Chondrocyte (in vitro differentiated cells): ENCODE measurements at regions not wholly inside any gene's neighbourhood (a gene's known extent, or its start where the extent isn't known, plus 50 kb on each side); places are given as distances from the start of the nearest gene placed in this dataset.
A peak's percentile ranks its signal among the peaks of the same experiment; 100 is the strongest.

Experiments used
- DNase-seq: peaks from one replicate; pipeline ENCODE4 v3.0.0; 2021; ENCODE audit warnings: mixed read lengths, low spot score
- H3K27ac Mint-ChIP-seq: one replicate; pipeline ENCODE4 v1.8.0; 2021; ENCODE audit warnings: mild to moderate bottlenecking, moderate library complexity, mixed read lengths; ENCODE audit not compliant: unreplicated experiment
- H3K27me3 Mint-ChIP-seq: 2 replicates; pipeline ENCODE4 v1.8.0; 2021; ENCODE audit warnings: low read depth, mixed read lengths
- H3K36me3 Mint-ChIP-seq: 2 replicates; pipeline ENCODE4 v1.8.0; 2021; ENCODE audit warnings: low read depth, mixed read lengths
- H3K4me1 Mint-ChIP-seq: 2 replicates; pipeline ENCODE4 v1.8.0; 2021; ENCODE audit warnings: low read depth, mild to moderate bottlenecking, mixed read lengths
- H3K4me3 Mint-ChIP-seq: one replicate; pipeline ENCODE4 v1.8.0; 2021; ENCODE audit warnings: mild to moderate bottlenecking, moderate library complexity, mixed read lengths; ENCODE audit not compliant: unreplicated experiment
- H3K9me3 Mint-ChIP-seq: 2 replicates; pipeline ENCODE4 v1.8.0; 2021; ENCODE audit warnings: low read depth, mixed read lengths
- TF ChIP-seq, protein P1 (sequence below): fragments of 200-600 bp; sonication (generic); IDR thresholded peaks from 2 replicates; pipeline ENCODE4 v1.5.0; 2021; ENCODE audit warnings: antibody characterized with exemption, mild to moderate bottlenecking, moderate library complexity

DNA sequence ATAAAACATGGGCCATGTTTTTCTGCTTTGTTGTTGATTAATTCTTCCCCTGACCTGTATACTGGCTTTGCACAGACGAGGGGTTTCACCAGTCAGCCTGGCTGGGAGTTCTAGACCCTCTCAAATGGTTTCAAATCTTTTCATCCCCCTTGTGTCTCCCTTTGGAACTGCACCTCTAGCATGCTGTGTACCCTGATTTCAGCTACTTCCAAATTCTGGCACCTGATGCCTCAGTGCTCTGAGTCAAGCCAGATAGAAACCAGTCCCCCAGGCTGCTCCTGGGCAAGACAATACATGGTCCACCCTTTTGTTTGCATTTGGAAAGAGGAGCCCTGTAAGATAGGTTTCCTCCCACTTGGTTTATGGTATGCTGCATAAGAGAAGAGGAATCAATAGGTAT, 290.2 kb downstream of the BTBD3 start:
- no peaks in the 10 kb centered on the region for H3K4me1 Mint-ChIP-seq
- peaks cover 13% of the 10 kb centered on the region for H3K9me3 Mint-ChIP-seq
- DNase-seq: no peak
- TF ChIP-seq, protein P1, sequence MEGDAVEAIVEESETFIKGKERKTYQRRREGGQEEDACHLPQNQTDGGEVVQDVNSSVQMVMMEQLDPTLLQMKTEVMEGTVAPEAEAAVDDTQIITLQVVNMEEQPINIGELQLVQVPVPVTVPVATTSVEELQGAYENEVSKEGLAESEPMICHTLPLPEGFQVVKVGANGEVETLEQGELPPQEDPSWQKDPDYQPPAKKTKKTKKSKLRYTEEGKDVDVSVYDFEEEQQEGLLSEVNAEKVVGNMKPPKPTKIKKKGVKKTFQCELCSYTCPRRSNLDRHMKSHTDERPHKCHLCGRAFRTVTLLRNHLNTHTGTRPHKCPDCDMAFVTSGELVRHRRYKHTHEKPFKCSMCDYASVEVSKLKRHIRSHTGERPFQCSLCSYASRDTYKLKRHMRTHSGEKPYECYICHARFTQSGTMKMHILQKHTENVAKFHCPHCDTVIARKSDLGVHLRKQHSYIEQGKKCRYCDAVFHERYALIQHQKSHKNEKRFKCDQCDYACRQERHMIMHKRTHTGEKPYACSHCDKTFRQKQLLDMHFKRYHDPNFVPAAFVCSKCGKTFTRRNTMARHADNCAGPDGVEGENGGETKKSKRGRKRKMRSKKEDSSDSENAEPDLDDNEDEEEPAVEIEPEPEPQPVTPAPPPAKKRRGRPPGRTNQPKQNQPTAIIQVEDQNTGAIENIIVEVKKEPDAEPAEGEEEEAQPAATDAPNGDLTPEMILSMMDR: peak; percentile 80
- H3K27me3 Mint-ChIP-seq: peaks cover 4% of the 10 kb centered on the region
- no peak overlapping the region for H3K4me3 Mint-ChIP-seq
- no peaks in the 10 kb centered on the region for H3K36me3 Mint-ChIP-seq
- no peak overlapping the region for H3K27ac Mint-ChIP-seq

DNA sequence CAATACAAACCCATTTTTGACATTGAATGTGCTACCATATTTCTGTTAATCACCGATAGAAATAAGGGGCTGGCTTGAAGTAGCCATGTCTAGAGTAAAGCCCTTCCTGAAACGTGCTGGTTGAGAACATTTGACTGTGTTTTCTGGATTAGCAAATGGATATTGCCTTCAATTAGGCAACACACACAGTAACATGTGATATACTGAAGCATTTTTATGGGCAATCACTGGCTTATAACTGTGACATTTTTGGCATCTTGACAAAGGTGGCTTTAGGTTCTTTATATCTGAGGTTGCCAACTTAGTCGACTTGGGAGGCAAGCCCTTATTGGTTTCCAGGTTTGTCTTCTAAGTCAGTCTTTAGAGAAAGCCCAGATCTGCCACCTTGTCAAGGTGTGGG, 292.9 kb downstream of the BTBD3 start:
- Mint-ChIP-seq H3K9me3 (peaks cover 8% of the 10 kb centered on the region), H3K4me1 (no peaks in the 10 kb centered on the region), H3K4me3 (no peak overlapping the region), H3K27me3 (peaks cover 4% of the 10 kb centered on the region), H3K27ac (no peak overlapping the region), H3K36me3 (no peaks in the 10 kb centered on the region)
- no peak for DNase-seq
- TF ChIP-seq, protein P1: no peak

DNA sequence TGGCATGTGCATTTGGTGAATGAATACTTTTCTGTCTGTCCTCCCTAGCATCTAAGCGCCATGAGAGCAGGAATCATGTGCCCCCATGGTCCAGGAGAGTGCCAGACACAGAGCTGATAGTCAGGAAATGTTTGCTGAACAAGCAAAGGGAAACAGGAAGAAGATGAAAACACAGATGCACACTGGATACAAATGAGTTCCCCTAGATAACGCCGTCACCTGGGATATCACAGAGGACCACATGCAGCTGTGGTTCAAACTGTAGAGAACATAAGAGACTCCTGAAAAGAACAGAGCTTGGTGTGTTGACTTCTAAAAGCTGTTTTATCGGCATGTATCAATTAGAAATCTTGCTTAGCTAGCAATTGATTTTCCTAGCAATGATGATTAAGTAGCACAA, 293.7 kb downstream of the BTBD3 start:
- H3K27me3 Mint-ChIP-seq: peaks cover 4% of the 10 kb centered on the region
- peaks cover 3% of the 10 kb centered on the region for H3K9me3 Mint-ChIP-seq
- no peaks in the 10 kb centered on the region for H3K4me1 Mint-ChIP-seq
- TF ChIP-seq, protein P1: no peak
- no peaks in the 10 kb centered on the region for H3K36me3 Mint-ChIP-seq
- no peak overlapping the region for H3K27ac Mint-ChIP-seq
- no peak for DNase-seq
- H3K4me3 Mint-ChIP-seq: no peak overlapping the region

DNA sequence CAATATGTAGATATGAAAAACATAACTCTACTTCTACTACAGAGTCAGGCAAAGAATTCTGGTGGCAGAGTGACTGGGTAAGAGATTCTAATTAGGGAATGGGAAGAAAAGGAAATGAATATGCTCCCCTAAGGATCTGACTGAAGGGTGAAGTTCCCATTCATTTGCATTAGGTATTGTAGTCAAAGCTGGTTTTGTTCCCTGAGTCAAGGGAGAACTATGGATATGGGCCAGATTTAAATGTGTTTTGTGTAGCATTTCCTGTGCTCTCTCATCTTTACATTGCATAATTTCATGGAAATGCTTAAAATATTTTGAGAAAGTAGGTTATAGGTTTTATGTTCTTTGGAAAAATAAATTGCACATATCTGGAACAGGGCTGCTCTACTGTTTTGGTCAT, 299.7 kb downstream of the BTBD3 start:
- H3K9me3 Mint-ChIP-seq: peaks cover 3% of the 10 kb centered on the region
- TF ChIP-seq, protein P1: no peak
- no peak overlapping the region for H3K27ac Mint-ChIP-seq
- no peak for DNase-seq
- H3K36me3 Mint-ChIP-seq: no peaks in the 10 kb centered on the region
- H3K4me1 Mint-ChIP-seq: no peaks in the 10 kb centered on the region
- H3K4me3 Mint-ChIP-seq: no peak overlapping the region
- peaks cover 6% of the 10 kb centered on the region for H3K27me3 Mint-ChIP-seq

DNA sequence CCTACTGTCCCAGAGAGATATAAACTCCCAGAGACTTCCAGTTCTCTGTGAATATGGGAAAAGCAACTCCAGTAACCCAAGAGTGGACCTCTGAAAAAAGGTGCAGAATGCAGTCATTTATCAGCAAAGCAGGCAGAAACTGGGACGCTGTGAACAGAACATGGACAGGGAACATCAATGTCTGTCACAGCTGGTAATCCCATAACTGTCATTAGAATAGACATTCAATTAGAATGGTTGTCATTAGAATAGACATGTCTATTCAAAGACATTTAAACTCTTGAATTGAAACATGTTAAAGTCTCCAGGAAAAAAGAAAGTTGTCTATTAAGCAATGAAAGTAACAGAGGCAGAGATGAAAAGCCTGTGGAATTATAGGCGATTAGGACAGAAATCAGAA, 302.1 kb downstream of the BTBD3 start:
- TF ChIP-seq, protein P1: no peak
- Mint-ChIP-seq H3K27me3 (peaks cover 6% of the 10 kb centered on the region), H3K4me3 (no peak overlapping the region), H3K4me1 (no peaks in the 10 kb centered on the region), H3K36me3 (no peaks in the 10 kb centered on the region), H3K9me3 (peaks cover 3% of the 10 kb centered on the region), H3K27ac (no peak overlapping the region)
- DNase-seq: no peak
